ENCODE measurements at regions not wholly inside any gene's neighbourhood (a gene's known extent, or its start where the extent isn't known, plus 50 kb on each side); places are given as distances from the start of the nearest gene placed in this dataset.

GRCh38 chr13:110054041-110054440, 252.9 kb downstream of the COL4A1 start:
- TF ChIP-seq CTCF (IDR thresholded peaks at IDR 0.05) (no peak), POLR2A (IDR thresholded peaks at IDR 0.05) (no peak)
